GM21526 (cell line): ENCODE measurements at regions not wholly inside any gene's neighbourhood (a gene's known extent, or its start where the extent isn't known, plus 50 kb on each side); places are given as distances from the start of the nearest gene placed in this dataset.
"Not testable (repeated sequence)": the region's sequence is repeated elsewhere in the genome, so short reads cannot be mapped to it uniquely, and the experiment has no call there.

Source experiments
- ATAC-seq: cut with Tn5 transposase; IDR thresholded peaks from one replicate; pipeline ENCODE4 v1.9.1; 2021; ENCODE audit warnings: moderate library complexity; ENCODE audit not compliant: unreplicated experiment, low FRiP score

DNA sequence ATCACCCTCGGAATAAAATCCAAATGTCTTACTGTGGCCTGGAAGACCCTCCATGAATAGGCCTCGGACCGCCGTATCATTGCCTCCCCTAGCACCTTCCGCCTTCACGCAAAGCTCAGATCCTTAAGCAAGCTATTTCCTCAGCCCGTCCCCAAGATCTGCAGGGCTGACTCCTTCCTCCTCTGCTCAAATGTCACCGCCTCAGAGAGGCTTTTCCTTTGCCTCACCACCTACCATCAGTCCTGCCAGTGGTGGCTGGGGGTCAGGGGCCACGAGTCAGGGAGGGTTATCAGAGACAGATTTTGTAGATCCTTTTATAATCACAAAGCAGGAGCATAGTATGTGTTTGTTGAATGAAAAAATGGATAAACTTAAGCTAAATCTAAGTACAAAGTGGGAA lies 74.4 kb upstream of the KIF2A start:
- ATAC-seq: no peak

- not testable (repeated sequence) for ATAC-seq
These were observed 73.8 kb upstream of the KIF2A start for GRCh38 chr5:62232218-62232617.

GRCh38 chr5:62233083-62234046 lies 72.6 kb upstream of the KIF2A start:
- ATAC-seq: peak; percentile 61

DNA sequence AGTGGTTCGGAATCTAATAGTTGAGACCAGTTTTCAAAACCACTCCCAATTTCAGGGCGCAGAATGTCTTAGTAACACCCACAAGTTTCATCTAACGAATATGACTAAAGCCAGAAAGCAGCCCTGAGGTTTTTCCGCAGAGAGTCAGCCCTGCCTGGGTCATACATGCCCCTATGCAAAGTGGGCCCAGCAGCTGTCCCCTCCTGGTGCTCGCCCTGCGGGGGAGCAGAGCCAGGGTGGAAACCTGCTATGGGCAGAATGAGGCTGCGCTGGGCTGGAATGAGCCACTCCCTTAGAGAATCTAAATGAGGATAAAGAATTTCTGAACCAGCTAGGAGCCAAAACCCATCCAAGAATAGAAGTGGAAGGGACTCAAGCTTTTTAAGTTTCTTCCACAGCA lies 69.4 kb upstream of the KIF2A start:
- peak; percentile 59 for ATAC-seq

DNA sequence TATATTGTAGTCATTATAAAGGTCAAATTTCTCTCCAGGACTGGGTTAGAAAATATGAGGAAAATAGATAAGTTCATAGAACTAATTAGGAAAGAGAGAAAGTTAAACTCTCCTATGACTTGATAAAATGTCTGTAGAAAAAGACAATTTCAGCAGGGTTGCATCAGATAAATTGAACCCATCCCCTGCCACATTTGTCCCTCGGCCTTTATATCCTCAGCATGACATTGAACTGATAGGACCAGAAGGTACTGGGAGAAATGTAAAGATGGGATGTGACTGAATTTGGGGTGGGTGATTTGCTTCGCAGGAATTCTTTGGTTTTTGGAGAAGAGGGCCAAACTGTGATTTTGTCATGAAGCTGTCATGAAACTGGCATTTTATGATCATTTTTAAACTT lies 68.1 kb upstream of the KIF2A start:
- ATAC-seq: not testable (repeated sequence)

- not testable (repeated sequence) for ATAC-seq
These were observed 67.4 kb upstream of the KIF2A start for GRCh38 chr5:62238584-62238983.

- ATAC-seq: not testable (repeated sequence)
These were observed 65.5 kb upstream of the KIF2A start for GRCh38 chr5:62240494-62240893.

DNA sequence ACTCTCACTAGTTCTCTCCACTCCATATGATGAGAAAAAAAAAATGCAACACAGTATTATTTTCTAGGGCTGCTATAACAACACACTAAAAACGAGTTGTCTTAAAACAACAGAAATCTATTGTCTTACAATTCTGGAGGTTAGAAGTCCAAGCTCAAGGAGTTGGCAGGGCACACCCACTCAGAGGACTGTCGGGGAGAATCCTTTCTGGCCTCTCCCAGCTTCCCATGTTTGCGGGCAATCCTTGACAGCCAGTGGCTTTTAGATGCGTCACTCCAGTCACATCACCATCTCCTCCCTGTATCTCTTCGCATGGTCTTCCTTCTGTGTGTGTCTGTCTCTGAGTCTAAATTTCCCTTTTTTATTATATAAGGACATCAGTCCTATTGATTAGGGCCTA lies 64.0 kb upstream of the KIF2A start:
- not testable (repeated sequence) for ATAC-seq

DNA sequence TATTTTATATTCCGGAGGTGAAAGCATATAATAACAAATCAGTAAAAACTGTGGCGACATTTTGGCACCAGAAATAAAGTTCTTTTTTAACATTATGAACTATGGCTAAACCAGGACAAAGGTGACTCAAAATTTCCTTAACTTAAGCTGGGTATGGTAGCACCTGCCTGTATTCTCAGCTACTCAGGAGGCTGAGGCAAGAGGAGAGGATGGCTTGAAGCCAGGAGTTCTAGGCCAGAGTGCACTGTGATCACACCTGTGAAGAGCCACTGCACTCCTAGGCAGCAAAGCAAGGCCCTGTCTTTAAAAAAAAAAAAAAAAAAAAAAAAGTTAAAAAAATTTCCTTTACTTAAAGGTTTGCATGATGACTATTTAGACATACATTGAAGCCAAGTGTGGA lies 63.0 kb upstream of the KIF2A start:
- ATAC-seq: not testable (repeated sequence)

GRCh38 chr5:62248192-62248591 lies 57.8 kb upstream of the KIF2A start:
- ATAC-seq: not testable (repeated sequence)

DNA sequence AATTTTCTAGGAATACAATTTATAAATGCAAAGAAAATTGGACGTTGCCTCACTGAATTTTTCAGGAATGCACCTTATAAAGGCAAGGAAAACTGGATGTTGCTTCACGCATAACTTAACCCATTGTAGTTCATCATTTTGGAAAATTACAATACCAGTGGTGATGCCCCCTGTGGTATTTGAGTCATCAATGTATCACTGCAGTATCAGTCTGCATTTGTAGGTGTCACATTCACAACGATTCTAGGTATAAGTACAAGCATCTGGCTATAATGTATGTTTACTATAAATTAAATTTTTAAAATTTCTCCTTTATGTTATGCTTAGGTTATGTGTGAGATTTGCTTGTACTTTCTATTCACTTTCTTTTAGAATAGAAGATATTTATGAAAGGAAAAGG lies 55.9 kb upstream of the KIF2A start:
- ATAC-seq: not testable (repeated sequence)

DNA sequence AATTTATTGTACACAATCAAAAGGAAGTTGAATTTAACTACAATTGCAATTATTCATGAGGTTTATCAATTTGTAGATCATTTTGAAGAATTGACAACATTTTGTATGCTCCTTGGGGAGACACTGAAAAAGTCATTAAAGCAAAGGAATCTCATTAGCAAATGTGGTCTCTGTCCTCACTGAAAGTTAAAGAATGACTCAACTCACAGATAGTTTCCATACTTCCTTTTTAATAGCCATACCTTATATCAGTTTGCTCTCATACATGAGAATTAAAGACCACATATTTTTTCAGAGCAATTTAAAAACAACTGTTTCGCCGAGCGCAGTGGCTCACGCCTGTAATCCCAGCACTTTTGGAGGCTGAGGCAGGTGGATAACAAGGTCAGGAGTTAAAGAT lies 55.1 kb upstream of the KIF2A start:
- ATAC-seq: not testable (repeated sequence)

DNA sequence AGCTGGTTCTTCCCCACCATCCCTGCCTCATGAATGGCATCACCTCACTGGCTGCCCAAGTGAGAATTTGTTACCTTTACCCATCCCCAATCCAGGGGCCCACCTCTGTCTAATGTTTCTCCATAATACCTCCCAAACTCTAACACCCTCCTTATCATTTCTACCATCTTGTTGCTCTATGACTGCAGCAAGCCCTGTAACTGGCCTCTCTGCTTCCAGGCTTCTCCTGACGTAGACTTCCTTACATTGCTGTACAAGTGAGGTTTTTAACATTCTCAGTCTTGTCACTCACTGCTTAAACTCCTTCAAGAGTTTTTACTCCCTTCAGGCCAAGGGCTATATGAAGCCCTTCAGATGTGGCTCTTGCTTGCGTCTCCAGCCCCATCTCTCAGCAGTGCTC lies 53.5 kb upstream of the KIF2A start:
- ATAC-seq: not testable (repeated sequence)

- ATAC-seq: not testable (repeated sequence)
These were observed 50.5 kb upstream of the KIF2A start for GRCh38 chr5:62255551-62255950.

- ATAC-seq: peak; percentile 53
These were observed 49.6 kb upstream of the KIF2A start for GRCh38 chr5:62256161-62257019.
